GM12865 (cell line): ENCODE measurements at regions not wholly inside any gene's neighbourhood (a gene's known extent, or its start where the extent isn't known, plus 50 kb on each side); places are given as distances from the start of the nearest gene placed in this dataset.

Experiments used
- DNase-seq: peaks from one replicate; pipeline ENCODE4 v3.0.0; 2010; ENCODE audit warnings: low read depth
- H3K4me3 ChIP-seq: 2 replicates; pipeline ENCODE4 v1.5.1; 2011; ENCODE audit warnings: mild to moderate bottlenecking, low read depth, low read length, control low read depth
- TF ChIP-seq, protein P1 (sequence below): IDR thresholded peaks from 2 replicates; pipeline ENCODE4 v1.5.1; 2011; ENCODE audit warnings: low read length, control low read depth, low read depth, inconsistent platforms; ENCODE audit not compliant: insufficient read depth; ENCODE audit errors: missing control alignments

DNA sequence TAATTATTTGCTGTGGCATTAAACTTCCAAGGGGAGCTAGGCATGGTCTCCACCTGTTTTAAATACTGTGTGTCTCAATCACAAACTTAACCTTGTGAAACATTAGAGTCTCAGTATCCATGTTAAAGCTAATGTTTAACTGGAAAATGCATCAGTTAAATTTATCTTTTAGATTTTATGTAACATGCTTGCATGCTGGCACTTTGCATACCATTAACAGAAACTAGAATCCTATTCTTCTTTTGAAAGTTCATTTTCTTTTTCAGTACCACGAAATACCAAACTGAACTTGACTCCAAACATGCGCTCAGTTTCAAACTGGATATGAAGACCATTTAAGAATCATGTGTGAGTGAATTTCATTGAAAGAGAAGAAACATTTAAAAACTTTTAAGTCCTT lies 328.9 kb upstream of the SLC10A2 start:
- TF ChIP-seq, protein P1, sequence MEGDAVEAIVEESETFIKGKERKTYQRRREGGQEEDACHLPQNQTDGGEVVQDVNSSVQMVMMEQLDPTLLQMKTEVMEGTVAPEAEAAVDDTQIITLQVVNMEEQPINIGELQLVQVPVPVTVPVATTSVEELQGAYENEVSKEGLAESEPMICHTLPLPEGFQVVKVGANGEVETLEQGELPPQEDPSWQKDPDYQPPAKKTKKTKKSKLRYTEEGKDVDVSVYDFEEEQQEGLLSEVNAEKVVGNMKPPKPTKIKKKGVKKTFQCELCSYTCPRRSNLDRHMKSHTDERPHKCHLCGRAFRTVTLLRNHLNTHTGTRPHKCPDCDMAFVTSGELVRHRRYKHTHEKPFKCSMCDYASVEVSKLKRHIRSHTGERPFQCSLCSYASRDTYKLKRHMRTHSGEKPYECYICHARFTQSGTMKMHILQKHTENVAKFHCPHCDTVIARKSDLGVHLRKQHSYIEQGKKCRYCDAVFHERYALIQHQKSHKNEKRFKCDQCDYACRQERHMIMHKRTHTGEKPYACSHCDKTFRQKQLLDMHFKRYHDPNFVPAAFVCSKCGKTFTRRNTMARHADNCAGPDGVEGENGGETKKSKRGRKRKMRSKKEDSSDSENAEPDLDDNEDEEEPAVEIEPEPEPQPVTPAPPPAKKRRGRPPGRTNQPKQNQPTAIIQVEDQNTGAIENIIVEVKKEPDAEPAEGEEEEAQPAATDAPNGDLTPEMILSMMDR = no peak
- no peak overlapping the region for H3K4me3 ChIP-seq
- DNase-seq = no peak

DNA sequence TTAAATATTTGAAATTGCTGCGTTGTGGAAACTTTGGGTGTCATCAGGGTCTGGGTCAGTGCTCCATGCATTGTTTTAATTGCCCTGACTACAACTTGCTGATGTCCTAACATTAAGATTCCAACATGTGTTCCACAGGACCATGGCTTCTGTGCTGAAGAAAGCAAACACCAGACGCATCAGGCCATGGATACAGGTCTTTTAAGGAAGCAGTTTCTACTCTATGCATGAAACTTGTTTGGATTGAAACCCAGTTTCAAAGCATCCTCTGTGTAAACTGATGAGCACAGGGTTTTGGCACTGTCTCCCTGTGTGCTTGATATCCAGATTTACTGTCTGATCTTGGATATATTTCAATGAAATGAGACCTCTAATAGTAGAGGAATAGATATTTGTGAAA lies 328.4 kb upstream of the SLC10A2 start:
- H3K4me3 ChIP-seq = no peak overlapping the region
- TF ChIP-seq, protein P1 = no peak
- DNase-seq = no peak

DNA sequence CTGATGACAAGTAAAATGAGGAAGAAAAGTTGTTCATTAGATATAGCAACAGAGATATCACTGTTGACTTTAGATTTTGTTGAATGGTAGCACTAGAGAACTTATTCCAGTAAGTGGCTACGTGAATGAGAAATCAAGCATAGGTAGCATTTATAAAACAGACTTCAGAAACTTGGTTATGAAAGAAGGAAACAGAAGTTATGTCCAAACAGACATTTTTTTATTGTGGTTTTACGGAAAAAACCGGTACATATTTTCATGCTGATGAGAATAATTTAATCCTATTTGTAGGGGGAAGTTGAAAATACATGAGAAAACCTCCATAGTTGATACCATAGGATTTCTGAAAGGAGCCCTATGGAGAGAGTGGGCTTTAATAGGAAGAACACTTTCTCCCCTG lies 325.7 kb upstream of the SLC10A2 start:
- no peak for DNase-seq
- TF ChIP-seq, protein P1 = no peak
- no peak overlapping the region for H3K4me3 ChIP-seq

DNA sequence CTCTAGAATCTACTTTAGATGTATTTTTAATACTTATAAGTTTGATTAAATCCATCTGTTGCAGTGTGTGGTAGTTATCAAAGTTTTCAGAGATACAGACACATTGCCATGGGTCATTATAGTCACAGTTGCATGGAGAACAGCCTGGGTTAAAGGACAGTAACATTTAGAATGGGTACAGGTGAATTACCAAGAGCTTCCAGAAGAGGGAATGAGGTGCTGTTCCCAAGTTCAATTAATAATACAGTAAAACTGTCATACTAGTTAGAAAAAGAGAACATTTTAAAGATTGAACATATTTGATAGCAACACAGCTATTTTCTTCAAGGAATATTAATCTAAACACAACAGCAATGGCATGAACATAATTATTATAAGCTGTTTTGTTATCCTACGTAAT lies 322.6 kb upstream of the SLC10A2 start:
- DNase-seq = no peak
- TF ChIP-seq, protein P1 = no peak
- H3K4me3 ChIP-seq = no peak overlapping the region

DNA sequence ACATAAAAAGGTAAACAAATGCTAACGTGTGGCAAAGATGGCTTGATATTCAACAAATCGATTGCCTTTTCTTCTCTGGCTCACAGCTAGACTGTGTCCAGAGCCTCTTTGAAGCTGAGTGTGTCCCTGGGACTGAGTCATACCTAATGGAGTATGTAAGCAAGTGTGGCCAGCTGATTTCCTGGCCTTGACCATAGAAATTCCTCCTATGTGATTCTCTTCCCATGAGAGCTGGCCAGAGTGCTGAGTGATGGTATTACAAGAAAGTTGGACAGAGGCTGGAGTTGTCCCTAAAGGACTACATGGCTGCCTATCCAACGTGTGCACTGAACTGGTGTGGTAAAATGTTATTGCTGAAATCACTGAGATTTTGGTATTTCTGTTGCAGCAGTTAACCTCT lies 320.1 kb upstream of the SLC10A2 start:
- DNase-seq = no peak

DNA sequence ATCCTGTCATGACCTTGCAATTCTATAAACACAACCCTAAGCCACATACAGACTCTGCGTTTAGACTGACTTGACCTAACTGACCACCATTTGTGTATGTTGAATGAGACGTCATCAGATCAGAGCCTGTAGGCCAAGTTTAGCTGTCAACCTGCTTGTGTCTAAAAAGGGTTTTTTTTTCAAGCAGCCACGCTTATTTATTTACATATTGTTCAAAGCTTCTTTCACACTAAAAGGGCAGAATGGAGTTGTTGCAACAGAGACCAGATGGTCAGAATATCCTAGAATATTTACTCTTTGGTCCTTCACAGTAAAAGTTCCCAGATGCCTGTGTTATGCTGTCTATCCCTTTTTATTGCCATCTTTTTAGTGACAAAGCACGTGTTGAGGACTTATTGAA lies 307.7 kb upstream of the SLC10A2 start:
- H3K4me3 ChIP-seq = no peak overlapping the region
- no peak for DNase-seq
- TF ChIP-seq, protein P1 = no peak

More for the DNA sequence above, 320.1 kb upstream of the SLC10A2 start:
- TF ChIP-seq, protein P1 = no peak
- H3K4me3 ChIP-seq = no peak overlapping the region

DNA sequence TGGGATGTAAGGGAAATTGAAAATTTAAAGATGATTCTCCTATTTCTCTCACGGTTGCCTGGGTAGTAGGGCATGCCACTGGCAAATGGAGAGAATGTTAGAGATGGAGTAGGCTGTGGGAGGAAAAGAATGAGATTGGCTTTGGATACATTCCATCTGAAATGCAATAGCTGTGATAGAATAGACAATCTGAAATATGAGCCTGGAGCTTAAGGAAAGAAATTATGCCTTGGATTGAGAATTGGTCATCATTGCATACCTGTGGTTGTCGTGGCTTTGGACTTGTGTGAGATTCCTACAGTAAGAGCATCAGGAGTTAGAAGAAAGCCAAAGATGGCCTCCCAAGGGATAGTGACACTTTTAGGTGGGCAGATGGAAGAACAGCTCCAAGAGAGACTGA lies 305.1 kb upstream of the SLC10A2 start:
- no peak for DNase-seq
- H3K4me3 ChIP-seq = no peak overlapping the region
- TF ChIP-seq, protein P1 = no peak
